OCI-LY7 (cell line): ENCODE measurements at regions not wholly inside any gene's neighbourhood (a gene's known extent, or its start where the extent isn't known, plus 50 kb on each side); places are given as distances from the start of the nearest gene placed in this dataset.

ENCODE experiments used
- EZH2phosphoT487 ChIP-seq: fragments of 200-600 bp; sonication (generic); IDR thresholded peaks from 2 replicates; pipeline ENCODE4 v1.6.1; 2018; ENCODE audit warnings: low read depth, borderline replicate concordance, mild to moderate bottlenecking, mixed run types, antibody characterized with exemption, low read length, moderate library complexity, mixed read lengths
- TF ChIP-seq, protein P1 (sequence below): fragments of 200-600 bp; sonication (generic); conservative IDR thresholded peaks from 2 replicates; pipeline ENCODE4 v1.5.1; 2014; ENCODE audit warnings: mild to moderate bottlenecking, antibody characterized with exemption, low read length, moderate library complexity, mixed read lengths

DNA sequence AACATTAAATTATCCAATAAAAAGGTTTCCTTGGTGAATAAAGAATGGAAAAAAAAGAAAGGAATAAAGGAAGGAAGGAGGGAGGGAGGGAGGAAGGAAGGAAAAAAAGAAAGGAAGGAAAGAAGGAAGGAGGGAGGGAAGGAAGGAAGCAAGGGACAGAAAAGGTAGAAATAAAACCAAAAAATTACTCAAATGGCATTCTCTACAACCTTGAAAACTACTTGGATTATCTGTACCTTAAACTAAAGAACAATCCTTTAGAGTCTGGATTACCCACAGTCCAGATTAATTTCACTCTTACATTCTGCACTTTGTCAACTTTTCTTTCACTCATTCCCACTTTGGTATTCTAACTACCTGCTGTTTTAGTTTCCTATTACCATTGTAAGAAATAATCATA is 361.8 kb upstream of the ADGRB3 start:
- no peak for TF ChIP-seq EZH2phosphoT487
- TF ChIP-seq, protein P1, sequence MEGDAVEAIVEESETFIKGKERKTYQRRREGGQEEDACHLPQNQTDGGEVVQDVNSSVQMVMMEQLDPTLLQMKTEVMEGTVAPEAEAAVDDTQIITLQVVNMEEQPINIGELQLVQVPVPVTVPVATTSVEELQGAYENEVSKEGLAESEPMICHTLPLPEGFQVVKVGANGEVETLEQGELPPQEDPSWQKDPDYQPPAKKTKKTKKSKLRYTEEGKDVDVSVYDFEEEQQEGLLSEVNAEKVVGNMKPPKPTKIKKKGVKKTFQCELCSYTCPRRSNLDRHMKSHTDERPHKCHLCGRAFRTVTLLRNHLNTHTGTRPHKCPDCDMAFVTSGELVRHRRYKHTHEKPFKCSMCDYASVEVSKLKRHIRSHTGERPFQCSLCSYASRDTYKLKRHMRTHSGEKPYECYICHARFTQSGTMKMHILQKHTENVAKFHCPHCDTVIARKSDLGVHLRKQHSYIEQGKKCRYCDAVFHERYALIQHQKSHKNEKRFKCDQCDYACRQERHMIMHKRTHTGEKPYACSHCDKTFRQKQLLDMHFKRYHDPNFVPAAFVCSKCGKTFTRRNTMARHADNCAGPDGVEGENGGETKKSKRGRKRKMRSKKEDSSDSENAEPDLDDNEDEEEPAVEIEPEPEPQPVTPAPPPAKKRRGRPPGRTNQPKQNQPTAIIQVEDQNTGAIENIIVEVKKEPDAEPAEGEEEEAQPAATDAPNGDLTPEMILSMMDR = no peak
